ENCODE measurements at regions not wholly inside any gene's neighbourhood (a gene's known extent, or its start where the extent isn't known, plus 50 kb on each side); places are given as distances from the start of the nearest gene placed in this dataset.

GRCh38 chr4:123209436-123209835 is 187.2 kb upstream of the SPRY1 start:
- Mint-ChIP-seq H3K4me1 (ENCODE audit: low read depth, unreplicated experiment) (no peaks in the 10 kb centered on the region), H3K36me3 (ENCODE audit: unreplicated experiment) (no peaks in the 10 kb centered on the region), H3K9me3 (ENCODE audit: unreplicated experiment) (no peaks in the 10 kb centered on the region), H3K4me3 (ENCODE audit: unreplicated experiment) (no peak overlapping the region), H3K27me3 (ENCODE audit: unreplicated experiment) (no peaks in the 10 kb centered on the region), H3K27ac (ENCODE audit: unreplicated experiment) (no peak overlapping the region)
- TF ChIP-seq, protein P1, sequence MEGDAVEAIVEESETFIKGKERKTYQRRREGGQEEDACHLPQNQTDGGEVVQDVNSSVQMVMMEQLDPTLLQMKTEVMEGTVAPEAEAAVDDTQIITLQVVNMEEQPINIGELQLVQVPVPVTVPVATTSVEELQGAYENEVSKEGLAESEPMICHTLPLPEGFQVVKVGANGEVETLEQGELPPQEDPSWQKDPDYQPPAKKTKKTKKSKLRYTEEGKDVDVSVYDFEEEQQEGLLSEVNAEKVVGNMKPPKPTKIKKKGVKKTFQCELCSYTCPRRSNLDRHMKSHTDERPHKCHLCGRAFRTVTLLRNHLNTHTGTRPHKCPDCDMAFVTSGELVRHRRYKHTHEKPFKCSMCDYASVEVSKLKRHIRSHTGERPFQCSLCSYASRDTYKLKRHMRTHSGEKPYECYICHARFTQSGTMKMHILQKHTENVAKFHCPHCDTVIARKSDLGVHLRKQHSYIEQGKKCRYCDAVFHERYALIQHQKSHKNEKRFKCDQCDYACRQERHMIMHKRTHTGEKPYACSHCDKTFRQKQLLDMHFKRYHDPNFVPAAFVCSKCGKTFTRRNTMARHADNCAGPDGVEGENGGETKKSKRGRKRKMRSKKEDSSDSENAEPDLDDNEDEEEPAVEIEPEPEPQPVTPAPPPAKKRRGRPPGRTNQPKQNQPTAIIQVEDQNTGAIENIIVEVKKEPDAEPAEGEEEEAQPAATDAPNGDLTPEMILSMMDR (IDR thresholded peaks at IDR 0.05; ENCODE audit: partially characterized antibody, unreplicated experiment), result no peak
- no peak for DNase-seq

GRCh38 chr4:123215536-123215935 is 181.1 kb upstream of the SPRY1 start:
- H3K27me3 Mint-ChIP-seq (ENCODE audit: unreplicated experiment), result no peaks in the 10 kb centered on the region
- no peaks in the 10 kb centered on the region for H3K36me3 Mint-ChIP-seq (ENCODE audit: unreplicated experiment)
- H3K4me3 Mint-ChIP-seq (ENCODE audit: unreplicated experiment), result no peak overlapping the region
- peaks cover 3% of the 10 kb centered on the region for H3K4me1 Mint-ChIP-seq (ENCODE audit: low read depth, unreplicated experiment)
- no peak overlapping the region for H3K27ac Mint-ChIP-seq (ENCODE audit: unreplicated experiment)
- TF ChIP-seq, protein P1 (IDR thresholded peaks at IDR 0.05; ENCODE audit: partially characterized antibody, unreplicated experiment), result no peak
- DNase-seq, result no peak
- H3K9me3 Mint-ChIP-seq (ENCODE audit: unreplicated experiment), result no peaks in the 10 kb centered on the region

DNA sequence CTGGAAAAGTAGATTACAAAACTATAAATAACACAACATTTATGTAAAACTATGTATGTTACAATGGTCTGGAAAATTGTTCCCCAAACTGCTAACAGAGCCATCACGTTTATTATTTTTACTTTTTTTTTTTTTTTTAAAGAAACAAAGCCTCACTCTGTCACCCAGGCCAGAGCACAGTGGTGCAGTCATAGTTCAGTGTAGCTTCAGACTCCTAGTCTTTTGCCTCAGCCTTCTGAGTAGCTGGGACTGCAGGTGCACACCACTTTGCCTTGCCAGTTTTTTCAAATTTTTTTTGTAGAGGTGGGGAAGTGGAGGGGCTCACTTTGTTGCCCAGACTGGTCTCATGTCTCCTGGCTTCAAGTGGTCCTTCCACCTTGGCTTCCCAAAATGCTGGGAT is 180.1 kb upstream of the SPRY1 start:
- Mint-ChIP-seq H3K4me3 (ENCODE audit: unreplicated experiment) (no peak overlapping the region), H3K27ac (ENCODE audit: unreplicated experiment) (no peak overlapping the region), H3K9me3 (ENCODE audit: unreplicated experiment) (no peaks in the 10 kb centered on the region), H3K27me3 (ENCODE audit: unreplicated experiment) (no peaks in the 10 kb centered on the region), H3K4me1 (ENCODE audit: low read depth, unreplicated experiment) (peaks cover 3% of the 10 kb centered on the region), H3K36me3 (ENCODE audit: unreplicated experiment) (no peaks in the 10 kb centered on the region)
- DNase-seq, result no peak
- TF ChIP-seq, protein P1 (IDR thresholded peaks at IDR 0.05; ENCODE audit: partially characterized antibody, unreplicated experiment), result no peak

- no peak for DNase-seq
- H3K27ac Mint-ChIP-seq (ENCODE audit: unreplicated experiment), result no peak overlapping the region
- H3K27me3 Mint-ChIP-seq (ENCODE audit: unreplicated experiment), result no peaks in the 10 kb centered on the region
- TF ChIP-seq, protein P1 (IDR thresholded peaks at IDR 0.05; ENCODE audit: partially characterized antibody, unreplicated experiment), result no peak
- H3K4me3 Mint-ChIP-seq (ENCODE audit: unreplicated experiment), result no peak overlapping the region
- peaks cover 3% of the 10 kb centered on the region for H3K4me1 Mint-ChIP-seq (ENCODE audit: low read depth, unreplicated experiment)
- H3K9me3 Mint-ChIP-seq (ENCODE audit: unreplicated experiment), result no peaks in the 10 kb centered on the region
- H3K36me3 Mint-ChIP-seq (ENCODE audit: unreplicated experiment), result no peaks in the 10 kb centered on the region
These were observed 179.6 kb upstream of the SPRY1 start for GRCh38 chr4:123216946-123217345.

GRCh38 chr4:123217664-123218063 is 178.9 kb upstream of the SPRY1 start:
- H3K4me1 Mint-ChIP-seq (ENCODE audit: low read depth, unreplicated experiment), result peaks cover 3% of the 10 kb centered on the region
- TF ChIP-seq, protein P1 (IDR thresholded peaks at IDR 0.05; ENCODE audit: partially characterized antibody, unreplicated experiment), result no peak
- H3K9me3 Mint-ChIP-seq (ENCODE audit: unreplicated experiment), result no peaks in the 10 kb centered on the region
- no peak overlapping the region for H3K4me3 Mint-ChIP-seq (ENCODE audit: unreplicated experiment)
- no peak for DNase-seq
- no peak overlapping the region for H3K27ac Mint-ChIP-seq (ENCODE audit: unreplicated experiment)
- H3K27me3 Mint-ChIP-seq (ENCODE audit: unreplicated experiment), result no peaks in the 10 kb centered on the region
- no peaks in the 10 kb centered on the region for H3K36me3 Mint-ChIP-seq (ENCODE audit: unreplicated experiment)
